ENCODE measurements at regions not wholly inside any gene's neighbourhood (a gene's known extent, or its start where the extent isn't known, plus 50 kb on each side); places are given as distances from the start of the nearest gene placed in this dataset.
"Not testable (repeated sequence)": the region's sequence is repeated elsewhere in the genome, so short reads cannot be mapped to it uniquely, and the experiment has no call there.

GRCh38 chr14:22282417-22282816 is 306.6 kb downstream of the DAD1 start:
- Histone ChIP-seq H3K27me3 (no peaks in the 10 kb centered on the region), H3K27ac (no peak overlapping the region), H3K4me1 (ENCODE audit: low read depth) (no peaks in the 10 kb centered on the region), H3K4me3 (no peak overlapping the region), H3K36me3 (no peaks in the 10 kb centered on the region), H3K9me3 (ENCODE audit: low read depth) (no peaks in the 10 kb centered on the region)
- DNase-seq (ENCODE audit: low read depth in 1 of 2, low spot score in 1 of 2): no peak
- TF ChIP-seq CTCF (IDR thresholded peaks at IDR 0.05; ENCODE audit: low read depth, low read length): no peak

GRCh38 chr14:22281447-22281874 is 307.6 kb downstream of the DAD1 start:
- H3K36me3 ChIP-seq; DNase-seq (ENCODE audit: low read depth in 1 of 2, low spot score in 1 of 2); H3K9me3 ChIP-seq (ENCODE audit: low read depth); H3K27ac ChIP-seq; H3K4me1 ChIP-seq (ENCODE audit: low read depth); H3K27me3 ChIP-seq; H3K4me3 ChIP-seq: not testable (repeated sequence)

GRCh38 chr14:22280497-22281316 is 308.3 kb downstream of the DAD1 start:
- no peak for TF ChIP-seq CTCF (IDR thresholded peaks at IDR 0.05; ENCODE audit: low read depth, low read length)
- Histone ChIP-seq H3K27ac (no peak overlapping the region), H3K4me3 (no peak overlapping the region), H3K36me3 (no peaks in the 10 kb centered on the region), H3K9me3 (ENCODE audit: low read depth) (no peaks in the 10 kb centered on the region), H3K27me3 (peaks cover 9% of the 10 kb centered on the region), H3K4me1 (ENCODE audit: low read depth) (no peaks in the 10 kb centered on the region)
- no peak for DNase-seq (ENCODE audit: low read depth in 1 of 2, low spot score in 1 of 2)

GRCh38 chr14:22276913-22277816 is 311.9 kb downstream of the DAD1 start:
- DNase-seq (ENCODE audit: low read depth in 1 of 2, low spot score in 1 of 2): peak; percentile 18 to 35
- no peaks in the 10 kb centered on the region for H3K9me3 ChIP-seq (ENCODE audit: low read depth)
- H3K4me3 ChIP-seq: no peak overlapping the region
- H3K27me3 ChIP-seq: peaks cover 9% of the 10 kb centered on the region
- no peak overlapping the region for H3K27ac ChIP-seq
- no peaks in the 10 kb centered on the region for H3K36me3 ChIP-seq
- no peaks in the 10 kb centered on the region for H3K4me1 ChIP-seq (ENCODE audit: low read depth)
- peak; percentile 60 for TF ChIP-seq CTCF (IDR thresholded peaks at IDR 0.05; ENCODE audit: low read depth, low read length)

GRCh38 chr14:22271838-22272799 is 316.9 kb downstream of the DAD1 start:
- no peak overlapping the region for H3K4me3 ChIP-seq
- DNase-seq (ENCODE audit: low read depth in 1 of 2, low spot score in 1 of 2): no peak
- H3K9me3 ChIP-seq (ENCODE audit: low read depth): no peaks in the 10 kb centered on the region
- no peaks in the 10 kb centered on the region for H3K4me1 ChIP-seq (ENCODE audit: low read depth)
- peaks cover 9% of the 10 kb centered on the region for H3K27me3 ChIP-seq
- no peaks in the 10 kb centered on the region for H3K36me3 ChIP-seq
- H3K27ac ChIP-seq: no peak overlapping the region
- no peak for TF ChIP-seq CTCF (IDR thresholded peaks at IDR 0.05; ENCODE audit: low read depth, low read length)
